T-helper 1 cell treated with Interleukin-12 subunit alpha and Interleukin-12 subunit beta and Interleukin-4 antibody, amounts not matched to agents 30 ng/mL and 1 ng/mL, for 36 hours (primary cell): ENCODE measurements at regions not wholly inside any gene's neighbourhood (a gene's known extent, or its start where the extent isn't known, plus 50 kb on each side); places are given as distances from the start of the nearest gene placed in this dataset.
"Not testable (repeated sequence)": the region's sequence is repeated elsewhere in the genome, so short reads cannot be mapped to it uniquely, and the experiment has no call there.

Experiments used
- intact Hi-C: fragments of 100-400 bp; cut with micrococcal nuclease; formaldehyde crosslinking; loops from one replicate; pipeline ENCODE4 v1.15.1; 2024

- intact Hi-C loops: loop anchor here (5.0 kb wide), 1 partner anchor 1733 kb away; no protein-coding TSS in a partner anchor
These were observed 1336.9 kb downstream of the BRD1 start for GRCh38 chr22:48490500-48491411.

DNA sequence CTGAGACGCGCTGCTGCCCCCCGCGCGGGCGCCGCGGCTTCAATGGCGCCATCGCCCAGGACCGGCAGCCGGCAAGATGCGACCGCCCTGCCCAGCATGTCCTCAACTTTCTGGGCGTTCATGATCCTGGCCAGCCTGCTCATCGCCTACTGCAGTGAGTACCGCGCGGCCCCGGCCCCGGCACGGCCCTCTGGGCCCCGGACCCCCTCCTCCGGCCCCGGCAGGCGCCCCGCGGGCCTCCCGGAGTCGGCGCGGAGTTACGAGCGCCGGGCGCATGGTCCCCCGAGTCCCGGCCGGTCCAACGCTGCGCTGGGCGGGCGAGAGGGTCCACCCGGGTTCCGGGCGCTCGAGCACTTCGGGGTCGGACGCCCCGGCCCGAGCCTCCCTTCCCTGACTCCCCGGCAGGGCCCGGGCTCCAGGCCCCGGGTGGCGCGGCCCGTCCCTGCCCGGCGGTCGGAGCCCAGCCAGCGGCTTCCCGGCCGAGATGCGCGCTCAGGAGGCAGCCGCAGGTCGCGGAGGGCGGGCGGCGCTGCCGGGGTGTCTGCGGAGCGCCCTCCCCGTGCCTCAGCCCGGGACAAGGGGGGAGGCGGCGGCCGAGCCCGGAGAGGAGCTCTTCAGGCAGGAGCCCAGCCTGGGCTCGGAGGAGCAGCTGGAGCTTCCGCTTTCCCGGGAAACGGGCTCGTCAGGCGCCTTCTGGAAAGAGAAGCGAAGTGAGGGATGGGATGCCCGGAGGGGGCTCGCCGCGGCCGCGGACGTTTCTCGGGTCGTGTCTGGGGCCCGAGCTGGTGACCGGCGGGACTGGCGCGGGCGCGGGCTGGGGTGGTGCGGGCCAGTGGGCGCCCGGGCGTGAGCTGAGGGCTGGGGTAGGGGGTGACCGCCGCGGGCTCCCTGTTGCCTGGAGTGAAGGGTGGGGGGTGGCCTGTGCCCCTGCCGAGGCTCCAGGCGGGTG lies 1337.8 kb downstream of the BRD1 start:
- intact Hi-C loops: loop anchor here (5.0 kb wide), 1 partner anchor 1733 kb away; no protein-coding TSS in a partner anchor

- intact Hi-C loops: no loop called here
These were observed 1338.8 kb downstream of the BRD1 start for GRCh38 chr22:48488611-48489511.

DNA sequence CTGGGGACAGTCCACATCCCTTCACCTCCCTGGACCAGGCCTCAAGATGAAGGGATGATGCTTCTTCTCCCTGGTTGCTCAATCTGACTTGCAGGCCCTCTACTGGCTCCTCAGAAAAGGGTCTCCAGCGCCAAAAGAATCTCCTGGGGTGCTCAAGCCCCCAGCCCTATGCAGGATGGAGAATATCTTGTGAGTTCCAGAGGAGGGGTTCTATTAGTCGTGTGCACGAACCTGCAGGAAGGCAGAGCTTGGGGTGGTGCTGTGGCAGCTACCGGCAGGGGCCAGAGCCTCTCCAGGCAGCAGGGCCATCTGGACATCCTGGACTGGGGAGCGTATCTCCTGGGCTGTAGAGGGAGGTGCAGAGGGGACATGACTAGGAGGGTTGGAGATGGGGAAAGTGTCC lies 1339.5 kb downstream of the BRD1 start:
- intact Hi-C loops: no loop called here

DNA sequence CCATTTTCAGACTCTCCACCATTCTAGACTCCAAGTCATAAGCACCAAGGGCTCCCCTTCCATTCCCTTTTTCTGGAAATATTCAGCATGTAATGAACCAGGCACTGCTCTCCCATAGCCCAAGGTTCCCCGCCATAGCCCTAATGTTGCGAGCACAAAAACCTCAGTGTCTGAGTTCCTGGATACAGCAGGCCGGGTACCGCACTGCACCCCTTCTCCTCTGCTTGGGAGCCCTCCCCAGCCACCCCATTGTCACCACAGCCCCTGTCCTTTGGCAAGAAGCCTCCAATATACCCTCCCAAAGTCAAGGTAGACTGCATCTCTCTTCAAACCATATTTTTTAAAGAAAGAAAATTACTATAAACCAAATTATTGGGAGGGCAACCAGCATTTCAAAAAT lies 1341.1 kb downstream of the BRD1 start:
- intact Hi-C loops: no loop called here

- intact Hi-C loops: no loop called here
These were observed 1341.5 kb downstream of the BRD1 start for GRCh38 chr22:48486134-48486532.

DNA sequence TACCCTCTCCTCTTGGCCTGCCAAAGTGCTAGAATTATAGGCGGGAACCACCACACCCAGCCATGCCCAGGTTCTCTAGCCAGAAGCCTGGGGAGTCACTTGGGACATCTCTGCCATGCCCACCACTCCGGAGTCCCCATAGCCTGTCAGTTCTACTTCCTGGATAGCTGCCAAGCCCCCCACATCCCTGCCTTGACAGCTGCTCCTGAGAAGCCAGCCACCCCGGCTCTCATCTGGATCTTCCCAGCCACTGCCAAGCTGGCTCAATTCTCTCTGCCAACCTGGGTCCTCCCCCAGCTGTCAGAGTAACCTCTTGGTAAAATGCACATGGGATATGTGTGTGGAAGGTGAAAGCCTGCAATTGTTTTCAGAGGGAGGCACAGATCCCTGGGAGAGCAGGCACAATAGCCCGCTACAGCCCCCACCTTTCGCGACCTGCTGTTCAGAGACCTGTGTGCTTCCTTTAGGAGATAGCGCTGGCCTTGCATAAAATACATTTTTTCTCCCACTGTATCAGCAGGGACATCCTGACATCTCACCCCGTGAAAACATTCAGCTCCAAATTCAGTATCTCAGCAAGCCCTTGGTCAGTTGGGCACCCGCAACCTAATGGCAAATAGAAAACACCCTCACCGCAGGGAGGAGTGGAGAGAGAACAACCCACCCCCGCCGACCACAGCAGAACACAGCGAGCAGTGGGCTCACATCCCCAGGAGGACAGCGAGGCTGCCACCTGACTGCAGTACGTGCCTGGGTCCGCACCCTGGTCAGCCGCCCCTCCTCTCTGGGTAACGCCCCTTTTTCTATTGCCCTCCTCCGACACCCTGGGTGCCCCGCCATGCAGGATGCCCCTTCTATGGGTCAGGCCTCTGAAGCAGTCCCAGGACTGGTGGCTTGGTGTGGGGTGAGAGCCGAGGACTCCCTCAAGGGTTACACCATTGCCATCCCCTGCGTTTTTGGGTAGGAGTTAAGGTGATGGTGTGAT lies 1342.2 kb downstream of the BRD1 start:
- intact Hi-C loops: no loop called here

- intact Hi-C loops: no loop called here
These were observed 1343.7 kb downstream of the BRD1 start for GRCh38 chr22:48483764-48484528.

DNA sequence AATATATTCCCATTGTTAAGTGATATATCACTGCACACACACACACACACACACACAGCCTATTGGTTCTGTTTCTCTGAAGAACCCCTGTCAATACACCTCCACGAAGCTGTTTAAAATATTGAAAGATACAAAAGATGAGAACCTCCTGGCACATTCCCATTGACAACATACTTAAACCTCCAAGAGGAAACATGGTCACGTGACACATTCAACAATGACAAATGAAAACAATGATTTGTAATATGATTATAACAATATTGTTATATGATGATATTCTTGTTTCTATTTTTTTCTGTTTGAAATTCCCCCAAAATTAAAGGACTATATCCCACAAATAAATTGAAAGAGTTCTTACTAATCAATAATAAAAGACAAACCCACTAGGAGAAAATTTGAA lies 1344.9 kb downstream of the BRD1 start:
- intact Hi-C loops: no loop called here

GRCh38 chr22:48482198-48482597 lies 1345.5 kb downstream of the BRD1 start:
- intact Hi-C loops: not testable (repeated sequence)

DNA sequence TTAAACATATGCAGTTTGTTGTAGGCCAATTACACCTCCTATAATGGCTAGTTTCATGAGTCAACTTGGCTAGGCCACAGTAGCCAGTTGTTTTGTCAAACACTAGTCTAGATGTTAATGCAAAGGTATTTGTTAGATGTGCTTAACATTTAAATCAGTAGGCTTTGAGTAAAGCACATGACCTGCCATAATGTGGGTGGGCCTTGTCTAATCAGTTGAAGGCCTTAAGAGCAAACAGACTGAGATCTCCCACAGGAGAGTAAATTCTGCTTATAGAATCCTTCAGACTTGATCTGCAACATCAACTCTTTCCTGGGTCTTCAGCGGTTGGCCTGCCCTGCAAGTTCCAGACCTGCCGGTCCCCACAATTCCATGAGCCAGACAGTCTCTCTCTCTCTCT lies 1345.9 kb downstream of the BRD1 start:
- intact Hi-C loops: no loop called here

DNA sequence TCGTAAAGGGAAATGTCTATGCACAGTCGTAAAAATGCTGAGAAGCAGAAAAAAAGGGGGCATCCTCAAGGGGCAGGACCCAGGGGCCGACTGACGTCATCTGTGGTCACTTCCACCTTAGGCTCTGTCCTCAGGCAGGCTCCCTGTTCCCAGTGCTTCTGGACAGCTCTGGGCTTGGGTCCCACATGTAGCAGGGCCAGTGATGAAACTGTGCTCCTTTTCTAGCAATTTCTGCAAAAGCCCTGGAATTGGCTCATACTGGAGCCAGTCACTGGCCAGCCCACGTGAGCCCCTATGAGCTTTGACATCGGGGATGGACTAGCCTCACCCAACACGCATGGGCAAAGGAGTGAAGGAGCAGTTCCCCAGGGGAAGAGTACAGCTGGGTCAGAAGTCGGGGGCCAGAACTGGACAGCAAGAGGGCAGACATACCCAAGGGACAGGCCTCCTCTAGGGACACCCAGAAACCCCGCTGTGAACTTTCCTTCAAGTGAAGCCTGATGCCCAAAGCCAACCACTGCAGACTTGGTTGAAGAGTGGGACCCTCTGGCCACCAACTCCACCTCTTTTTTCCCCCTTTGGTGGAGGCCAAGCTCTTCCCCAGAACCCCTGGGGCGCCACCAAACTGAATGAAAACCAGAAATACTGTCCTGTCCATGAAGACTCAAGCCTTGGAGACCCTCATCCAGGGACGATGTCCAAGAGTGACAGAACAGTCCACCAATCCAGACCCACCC lies 1349.0 kb downstream of the BRD1 start:
- intact Hi-C loops: no loop called here

- intact Hi-C loops: no loop called here
These were observed 1349.5 kb downstream of the BRD1 start for GRCh38 chr22:48478124-48478523.

GRCh38 chr22:48477031-48477721 lies 1350.5 kb downstream of the BRD1 start:
- intact Hi-C loops: no loop called here

- intact Hi-C loops: no loop called here
These were observed 1351.1 kb downstream of the BRD1 start for GRCh38 chr22:48476577-48476976.

GRCh38 chr22:48475661-48476345 lies 1351.9 kb downstream of the BRD1 start:
- intact Hi-C loops: no loop called here

DNA sequence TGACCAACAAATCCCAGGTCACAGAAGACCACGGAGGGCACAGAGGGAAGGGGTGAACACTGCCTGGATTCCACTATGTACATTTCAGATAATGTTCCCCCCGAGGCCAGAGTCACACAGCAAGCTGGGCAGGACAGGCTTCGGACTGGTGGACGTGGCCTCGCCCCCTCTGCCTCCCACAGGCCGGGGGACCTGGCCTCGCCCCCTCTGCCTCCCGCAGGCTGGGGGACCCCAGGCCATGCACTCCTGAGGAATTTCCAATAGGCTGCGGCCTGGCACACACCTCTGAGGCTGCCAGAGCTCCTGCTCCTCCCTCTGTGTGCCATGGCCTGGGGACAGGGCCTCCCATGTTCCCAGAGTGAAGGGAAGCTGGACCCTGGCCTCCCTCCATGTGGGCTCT lies 1352.8 kb downstream of the BRD1 start:
- intact Hi-C loops: no loop called here
